ENCODE measurements at regions not wholly inside any gene's neighbourhood (a gene's known extent, or its start where the extent isn't known, plus 50 kb on each side); places are given as distances from the start of the nearest gene placed in this dataset.

GRCh38 chr2:144704709-144705095 lies 184.8 kb upstream of the ZEB2 start:
- Histone ChIP-seq H3K9me3 (ENCODE audit: control insufficient read depth, insufficient read depth, low read depth, low read length) (no peaks in the 10 kb centered on the region), H3K27me3 (ENCODE audit: control insufficient read depth, insufficient read depth, low read length) (no peaks in the 10 kb centered on the region), H3K27ac (ENCODE audit: low read length) (no peak overlapping the region), H3K4me1 (ENCODE audit: control insufficient read depth, insufficient read depth, low read length) (no peaks in the 10 kb centered on the region), H3K4me3 (ENCODE audit: low read depth in 2 of 2, low read length in 2 of 2) (no peak overlapping the region), H3K36me3 (ENCODE audit: control insufficient read depth, insufficient read depth, low read length) (no peaks in the 10 kb centered on the region)
- intact Hi-C loops (cut with micrococcal nuclease; ENCODE audit: unreplicated experiment): no loop called here
- no TSS peak for BruUV-seq (replicated peaks)
- no peak for DNase-seq (ENCODE audit: low read depth, low spot score)
- ChIA-PET CTCF (no interaction called here), POLR2A (no interaction called here)
- in situ Hi-C loops (cut with HindIII; ENCODE audit: low pct_unique_long_range_greater_than_20kb, low sequenced_read_pairs): no loop called here
- TF ChIP-seq CTCF (IDR thresholded peaks at IDR 0.05): no peak
- no peak for TF ChIP-seq SIN3A (IDR thresholded peaks at IDR 0.05; ENCODE audit: borderline replicate concordance, insufficient read depth, low read depth, low read length)
- no peak for TF ChIP-seq TCF7L2 (IDR thresholded peaks at IDR 0.05; ENCODE audit: low read depth, low read length)
- no peak for TF ChIP-seq POLR2AphosphoS5 (IDR thresholded peaks at IDR 0.05; ENCODE audit: low read depth, low read length)
- no peak for TF ChIP-seq REST (IDR thresholded peaks at IDR 0.05; ENCODE audit: insufficient read depth in 1 of 2, low read depth in 2 of 2, low read length in 1 of 2)
- no peak for ATAC-seq

- in situ Hi-C loops (cut with HindIII; ENCODE audit: low pct_unique_long_range_greater_than_20kb, low sequenced_read_pairs): no loop called here
- Histone ChIP-seq H3K36me3 (ENCODE audit: control insufficient read depth, insufficient read depth, low read length) (no peaks in the 10 kb centered on the region), H3K4me3 (ENCODE audit: low read depth in 2 of 2, low read length in 2 of 2) (no peak overlapping the region), H3K27me3 (ENCODE audit: control insufficient read depth, insufficient read depth, low read length) (no peaks in the 10 kb centered on the region), H3K27ac (ENCODE audit: low read length) (no peak overlapping the region), H3K9me3 (ENCODE audit: control insufficient read depth, insufficient read depth, low read depth, low read length) (no peaks in the 10 kb centered on the region), H3K4me1 (ENCODE audit: control insufficient read depth, insufficient read depth, low read length) (no peaks in the 10 kb centered on the region)
- POLR2A ChIA-PET: no interaction called here
- DNase-seq (ENCODE audit: low read depth, low spot score) (no peak), ATAC-seq (no peak)
- intact Hi-C loops (cut with micrococcal nuclease; ENCODE audit: unreplicated experiment): no loop called here
- no peak for TF ChIP-seq SIN3A (IDR thresholded peaks at IDR 0.05; ENCODE audit: borderline replicate concordance, insufficient read depth, low read depth, low read length)
- no TSS peak for BruUV-seq (replicated peaks)
- CTCF ChIA-PET: no interaction called here
These were observed 184.2 kb upstream of the ZEB2 start for GRCh38 chr2:144703852-144704708.

GRCh38 chr2:144702051-144702450 lies 182.1 kb upstream of the ZEB2 start:
- Histone ChIP-seq H3K27me3 (ENCODE audit: control insufficient read depth, insufficient read depth, low read length) (no peaks in the 10 kb centered on the region), H3K9me3 (ENCODE audit: control insufficient read depth, insufficient read depth, low read depth, low read length) (no peaks in the 10 kb centered on the region), H3K36me3 (ENCODE audit: control insufficient read depth, insufficient read depth, low read length) (no peaks in the 10 kb centered on the region), H3K27ac (ENCODE audit: low read length) (no peak overlapping the region), H3K4me3 (ENCODE audit: low read depth in 2 of 2, low read length in 2 of 2) (no peak overlapping the region), H3K4me1 (ENCODE audit: control insufficient read depth, insufficient read depth, low read length) (no peaks in the 10 kb centered on the region)
- intact Hi-C loops (cut with micrococcal nuclease; ENCODE audit: unreplicated experiment): no loop called here
- no TSS peak for BruUV-seq (replicated peaks)
- ATAC-seq (no peak), DNase-seq (ENCODE audit: low read depth, low spot score) (no peak)
- ChIA-PET CTCF (no interaction called here), POLR2A (no interaction called here)
- in situ Hi-C loops (cut with HindIII; ENCODE audit: low pct_unique_long_range_greater_than_20kb, low sequenced_read_pairs): no loop called here
- TF ChIP-seq CTCF (IDR thresholded peaks at IDR 0.05) (no peak), POLR2AphosphoS5 (IDR thresholded peaks at IDR 0.05; ENCODE audit: low read depth, low read length) (no peak), REST (IDR thresholded peaks at IDR 0.05; ENCODE audit: insufficient read depth in 1 of 2, low read depth in 2 of 2, low read length in 1 of 2) (no peak), TCF7L2 (IDR thresholded peaks at IDR 0.05; ENCODE audit: low read depth, low read length) (no peak), SIN3A (IDR thresholded peaks at IDR 0.05; ENCODE audit: borderline replicate concordance, insufficient read depth, low read depth, low read length) (no peak)
